ENCODE measurements at regions not wholly inside any gene's neighbourhood (a gene's known extent, or its start where the extent isn't known, plus 50 kb on each side); places are given as distances from the start of the nearest gene placed in this dataset.

DNA sequence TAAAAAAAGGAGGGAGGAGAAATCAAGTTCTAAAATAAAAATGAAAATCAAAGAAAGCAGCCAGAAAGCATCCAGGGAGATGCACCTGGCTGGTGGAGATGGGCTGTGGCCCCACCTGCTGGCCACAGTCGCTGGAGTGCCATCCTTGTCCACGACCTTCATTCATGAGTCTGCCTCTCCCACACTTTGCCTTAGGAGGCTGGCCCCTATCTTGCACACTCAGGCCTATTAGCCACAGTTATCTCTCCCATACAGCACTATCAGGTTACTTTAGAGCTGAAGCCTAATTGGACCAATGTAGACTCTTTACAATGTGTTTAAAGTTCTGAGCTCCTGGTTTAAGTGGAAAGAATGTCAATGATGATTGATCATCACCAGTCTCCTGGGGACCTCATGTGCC, 392.0 kb upstream of the RORA start:
- peak; percentile 1 for DNase-seq

DNA sequence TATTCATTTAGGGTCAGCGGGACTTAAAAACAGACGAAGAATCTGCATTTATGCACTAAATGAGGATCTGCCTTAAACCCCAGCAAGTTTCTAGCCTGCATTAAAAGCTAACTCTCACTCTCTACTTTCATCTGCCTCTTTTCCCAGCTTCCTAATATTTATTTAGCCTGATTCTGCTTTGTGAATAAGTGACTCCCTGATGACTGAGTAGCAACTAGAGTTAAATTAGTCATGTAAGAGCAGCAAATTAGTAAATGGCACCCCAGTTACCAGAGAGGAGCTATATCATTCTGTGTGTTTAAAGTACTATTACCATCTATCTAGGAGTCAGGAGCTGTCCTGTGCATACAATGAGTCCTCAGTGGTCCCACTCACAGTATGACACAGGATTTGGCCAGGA, 391.0 kb upstream of the RORA start:
- DNase-seq = no peak

DNA sequence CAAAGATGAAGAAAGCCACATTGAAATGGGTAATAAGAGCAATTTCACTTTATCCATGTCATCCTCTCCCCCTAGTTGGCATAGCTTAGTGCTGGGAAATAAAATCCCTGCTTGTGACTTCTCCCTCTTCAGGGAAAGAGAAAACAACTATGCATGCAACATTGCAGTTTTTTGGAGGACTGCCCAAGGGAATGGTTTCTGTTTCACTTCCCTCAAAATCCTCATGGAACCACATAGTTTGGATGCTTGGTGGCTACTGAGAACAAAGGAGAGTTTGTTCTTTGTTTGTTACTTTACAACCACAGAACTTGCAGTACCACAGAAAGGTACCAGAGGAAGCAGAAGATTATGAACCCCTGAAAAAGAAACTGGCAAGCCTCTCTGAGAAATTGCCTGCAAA, 384.6 kb upstream of the RORA start:
- DNase-seq = no peak

DNA sequence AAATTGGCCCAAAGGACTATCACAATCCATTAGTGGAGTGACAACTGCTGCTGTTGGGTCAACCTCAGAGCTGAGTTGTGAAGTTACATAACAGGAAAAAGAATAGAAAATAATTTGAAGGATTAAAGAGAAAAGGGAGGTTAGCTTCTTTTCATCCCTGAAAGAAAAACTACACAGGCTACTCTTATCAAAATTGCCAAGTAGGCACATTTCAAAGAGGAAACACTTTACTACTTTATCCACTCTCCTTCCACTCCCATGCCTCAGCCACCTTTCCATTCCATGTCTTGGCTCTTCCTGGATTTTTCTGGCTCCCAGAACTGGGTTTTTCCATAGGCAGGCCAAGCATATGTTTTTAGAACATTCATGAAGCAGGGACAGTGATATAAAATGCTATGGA, 384.0 kb upstream of the RORA start:
- DNase-seq = no peak

DNA sequence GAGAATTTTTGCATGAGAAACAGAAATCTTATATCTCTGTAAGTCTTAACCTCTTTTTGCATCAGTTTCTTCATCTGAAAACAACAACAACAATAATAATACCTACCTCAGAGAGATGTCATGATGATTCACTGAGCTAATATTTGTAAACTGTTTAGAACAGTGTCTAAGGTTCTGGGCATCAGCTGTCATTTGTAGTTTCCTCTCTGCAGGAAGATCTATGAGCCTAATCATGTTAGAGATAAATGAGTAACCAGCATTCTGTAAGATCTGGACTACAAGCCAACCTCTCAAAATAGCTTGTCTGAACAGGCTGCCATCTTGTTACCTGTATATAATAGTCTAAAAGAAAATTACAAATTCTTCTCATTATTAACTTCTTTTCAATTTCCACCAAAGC, 383.0 kb upstream of the RORA start:
- no peak for DNase-seq

DNA sequence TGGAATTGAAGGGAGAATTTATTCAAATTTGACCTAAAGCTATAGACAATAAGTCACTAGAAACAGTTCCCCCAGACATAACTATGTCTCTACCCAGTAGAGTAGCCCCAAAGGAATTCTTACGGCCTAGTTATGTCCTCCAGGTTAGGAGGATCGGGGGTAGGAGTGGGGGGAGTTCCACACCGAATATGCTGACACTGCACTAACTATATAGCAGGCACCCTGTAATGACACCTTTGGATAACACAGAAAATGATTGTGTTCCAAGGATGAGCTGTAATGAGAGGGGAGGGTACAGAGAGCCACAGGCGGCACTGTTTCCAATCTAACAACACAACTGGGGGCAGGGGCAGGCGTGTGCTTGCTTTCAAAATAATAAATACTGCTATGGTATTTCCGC, 376.2 kb upstream of the RORA start:
- no peak for DNase-seq

DNA sequence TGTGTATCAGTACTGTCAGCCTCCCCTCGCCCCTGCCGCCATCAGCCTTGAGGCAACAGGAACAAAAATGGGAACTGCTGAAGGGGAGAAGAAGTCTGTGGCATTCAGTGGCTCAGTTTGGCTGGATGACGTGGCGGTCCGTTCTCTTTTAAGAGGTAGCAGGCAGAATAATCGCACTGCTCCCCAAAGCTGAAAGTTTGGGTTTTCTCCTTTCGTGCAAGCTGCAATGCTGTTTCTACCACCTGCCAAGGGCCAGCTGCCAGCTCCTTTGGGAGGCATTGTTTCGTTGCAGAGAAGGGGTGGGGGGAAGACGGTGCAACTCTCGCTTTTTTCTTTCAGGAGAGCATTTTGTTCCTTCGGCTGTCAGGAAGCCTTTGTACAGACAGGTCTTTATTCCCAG, 369.6 kb upstream of the RORA start:
- no peak for DNase-seq

DNA sequence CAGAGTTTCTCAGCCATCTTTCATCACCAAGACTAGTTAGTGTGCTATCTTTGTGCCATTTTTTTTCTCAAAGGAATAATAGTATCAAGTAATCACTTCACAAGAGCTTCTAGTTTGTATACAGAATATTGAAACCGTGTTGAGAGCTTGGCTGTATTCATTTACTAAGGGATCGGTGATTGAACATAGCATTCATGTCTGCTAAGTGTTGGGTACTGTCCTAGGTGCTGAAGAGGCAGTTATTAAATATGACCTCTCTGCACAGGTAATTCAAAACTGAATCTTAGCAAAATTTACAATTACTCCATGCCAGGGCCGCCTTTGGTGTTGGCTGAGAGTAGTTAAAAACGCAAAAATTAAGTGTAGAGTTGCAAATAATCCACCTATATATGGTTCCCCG, 355.3 kb upstream of the RORA start:
- DNase-seq = peak; percentile 2

DNA sequence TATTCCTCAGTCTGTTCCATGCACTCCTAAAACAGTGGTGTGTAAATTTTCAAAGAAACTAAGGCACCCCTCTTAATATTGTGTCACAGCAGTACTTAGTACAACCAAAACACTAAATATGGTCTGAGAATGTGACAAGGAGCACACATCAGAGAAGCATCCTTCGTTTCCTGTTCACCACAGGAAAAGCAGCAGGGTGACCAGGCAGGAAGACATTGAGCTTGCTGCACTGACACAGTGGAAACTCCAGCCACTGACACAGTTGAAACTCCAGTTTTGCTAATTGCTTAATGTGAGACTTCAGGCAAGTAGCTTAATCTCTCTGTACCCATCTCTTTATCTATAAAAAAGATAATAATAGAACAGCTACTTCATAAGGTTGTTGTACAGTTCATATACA, 353.0 kb upstream of the RORA start:
- no peak for DNase-seq

DNA sequence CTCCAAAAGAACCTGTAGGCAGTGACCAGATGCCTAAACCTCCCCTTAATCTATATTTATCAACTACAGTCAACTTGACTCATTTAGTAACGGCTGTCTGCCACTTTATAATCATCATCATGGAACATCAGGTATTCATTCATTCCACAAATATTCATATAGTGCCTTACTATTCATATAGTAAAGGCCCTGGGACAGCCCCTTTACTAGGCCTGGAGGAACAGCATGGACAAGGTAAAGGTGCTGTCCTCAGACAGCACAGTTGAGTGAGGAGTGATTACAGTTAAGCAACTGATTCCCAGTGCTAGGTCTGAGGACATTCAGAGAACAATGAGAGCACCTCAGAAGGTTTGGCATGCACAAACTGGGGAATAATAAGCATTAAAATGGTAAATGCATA, 346.5 kb upstream of the RORA start:
- DNase-seq = no peak

DNA sequence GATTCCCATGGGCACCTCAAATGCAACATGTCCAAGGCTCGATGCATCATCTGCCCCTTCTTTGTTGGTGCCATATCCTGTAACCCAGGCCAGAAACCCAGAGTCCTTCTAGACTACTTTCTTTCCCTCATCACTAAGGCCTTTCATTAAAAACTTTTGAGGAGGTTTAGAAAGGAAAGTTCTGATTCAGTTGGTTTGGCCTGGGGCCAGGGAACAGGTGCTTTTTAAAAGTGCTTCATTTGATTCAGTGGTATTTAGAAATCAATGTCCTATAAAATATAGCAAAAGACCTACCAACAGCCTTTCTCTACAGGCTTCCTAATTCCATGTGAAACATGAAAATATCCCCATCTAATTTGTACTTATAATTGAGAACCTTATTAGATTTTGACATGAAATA, 341.9 kb upstream of the RORA start:
- DNase-seq = no peak

DNA sequence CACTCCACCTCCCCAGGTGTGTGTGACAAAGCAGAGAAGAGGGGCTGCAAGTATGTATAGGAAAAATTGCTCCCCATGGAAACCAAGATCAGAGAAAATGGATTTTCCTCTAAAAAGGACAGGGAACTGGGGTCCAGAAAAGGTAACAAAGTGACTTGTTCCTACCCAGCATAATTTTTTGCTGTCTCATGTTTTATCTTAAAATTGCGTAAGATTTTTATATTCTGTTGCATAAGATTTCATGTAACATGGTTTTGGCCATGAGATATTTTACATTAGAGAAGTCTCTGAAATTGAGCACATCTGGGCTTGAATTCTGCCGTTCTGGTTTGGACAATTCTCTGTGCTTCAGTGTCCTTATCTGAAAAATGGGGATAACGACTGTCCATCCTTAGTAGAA, 335.7 kb upstream of the RORA start:
- DNase-seq = no peak

DNA sequence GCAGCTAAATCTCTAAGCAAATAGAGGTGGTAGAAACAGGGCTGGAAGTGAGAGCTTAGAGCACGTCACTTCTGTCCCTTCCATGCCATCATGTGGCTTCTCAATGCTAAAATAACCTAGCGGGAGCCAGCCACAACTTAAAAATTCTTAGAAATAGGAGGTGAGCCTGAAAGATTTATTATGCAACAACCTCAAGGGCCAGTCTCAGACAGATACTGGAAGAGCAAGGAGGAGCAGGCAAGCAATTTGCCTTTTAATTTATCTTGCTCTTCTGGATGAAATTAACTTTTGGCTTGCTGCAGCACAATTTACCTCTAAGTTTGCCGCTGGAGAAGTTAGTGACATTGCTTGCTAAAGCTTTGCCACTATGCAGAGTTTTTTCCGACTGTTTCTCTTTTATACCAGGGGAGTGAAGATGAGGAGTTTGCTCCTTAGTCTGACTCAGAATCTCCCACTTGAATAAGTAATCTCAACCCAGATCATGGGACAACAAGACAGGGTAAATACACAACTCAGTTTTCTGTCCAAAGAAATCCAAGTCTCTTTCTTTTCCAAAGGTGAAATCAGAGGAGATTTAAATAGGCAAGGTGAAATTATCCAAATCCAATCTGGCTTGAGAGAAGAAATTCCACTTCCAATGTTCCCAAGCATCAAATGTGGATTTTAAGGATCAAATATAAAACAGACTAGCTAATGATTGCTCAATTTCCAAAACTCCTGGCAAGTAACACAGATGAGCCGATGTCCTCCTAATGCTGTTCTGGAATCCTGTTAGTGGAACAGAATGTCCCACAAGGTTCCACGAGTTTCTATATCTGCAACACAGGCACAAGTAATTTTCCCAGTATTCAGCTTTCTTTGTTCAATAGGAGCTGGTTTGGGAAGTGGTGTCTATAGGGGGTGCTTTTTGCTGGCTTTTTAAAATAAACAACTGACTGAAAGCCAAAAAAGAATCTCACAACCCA, 329.4 kb upstream of the RORA start:
- DNase-seq = no peak

DNA sequence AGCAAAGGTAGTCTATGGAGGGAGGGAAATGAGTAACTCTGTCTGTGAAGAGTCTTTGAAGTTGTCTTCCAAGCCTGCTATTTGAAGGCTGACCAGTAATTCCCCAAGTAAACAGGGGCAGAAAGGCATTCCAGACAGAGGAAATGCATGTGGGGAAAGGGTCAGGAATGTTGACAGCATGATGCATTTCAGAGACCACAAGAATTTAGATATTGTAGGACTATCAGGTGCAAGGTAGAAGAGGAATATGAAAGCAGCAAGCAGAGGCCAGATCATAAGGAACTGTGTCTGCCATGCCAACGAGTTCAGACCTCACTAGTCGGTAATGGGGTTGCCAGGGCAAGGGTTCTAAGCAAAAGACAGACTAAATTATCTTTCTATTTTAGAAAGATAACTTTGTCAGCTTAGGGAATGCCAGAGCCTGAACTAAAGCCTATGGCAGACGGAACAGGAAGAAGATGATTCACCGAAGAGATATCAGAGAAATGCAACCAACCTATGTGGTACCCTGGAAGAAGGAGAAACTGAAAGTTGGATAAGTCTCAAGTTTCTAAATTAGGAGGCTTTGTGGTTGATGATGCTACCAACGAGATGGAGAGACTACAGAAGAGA, 327.0 kb upstream of the RORA start:
- DNase-seq = peak; percentile 65

DNA sequence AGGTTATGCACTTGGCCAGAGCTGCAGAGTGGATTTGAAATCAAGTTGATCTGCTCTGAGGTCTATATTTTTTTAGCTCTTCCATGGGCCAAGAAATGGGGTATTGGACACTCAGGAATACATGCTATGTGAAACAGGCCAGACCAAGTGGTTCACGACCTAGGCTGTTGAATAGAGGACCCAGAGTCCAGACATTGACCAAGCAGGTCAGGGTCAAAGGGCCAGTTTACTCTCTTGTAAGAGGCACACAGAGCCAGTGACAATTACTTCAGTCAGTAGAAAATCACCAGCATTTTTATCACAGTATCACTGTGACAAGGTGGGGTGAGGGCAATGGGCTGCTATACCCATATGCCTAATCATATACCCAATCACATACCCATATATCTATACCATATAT, 320.6 kb upstream of the RORA start:
- no peak for DNase-seq

DNA sequence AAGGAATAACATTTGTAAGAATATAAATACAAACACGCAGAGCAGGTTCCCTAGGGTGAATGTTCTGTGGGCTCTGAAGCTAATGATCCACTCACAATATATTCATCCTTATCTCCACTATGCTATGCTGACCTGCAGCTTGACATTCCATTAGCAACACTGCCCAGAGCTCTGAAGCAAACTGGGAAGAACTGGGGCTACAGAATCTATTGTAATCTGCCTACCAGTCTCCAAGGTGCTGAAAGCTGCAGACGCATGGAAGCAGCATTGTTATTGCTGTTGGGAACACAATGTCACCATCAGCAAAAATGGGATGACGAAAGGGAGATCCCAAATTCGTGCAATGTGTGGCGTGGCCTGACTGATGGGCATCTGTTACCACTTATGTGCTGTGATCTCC, 316.7 kb upstream of the RORA start:
- no peak for DNase-seq

DNA sequence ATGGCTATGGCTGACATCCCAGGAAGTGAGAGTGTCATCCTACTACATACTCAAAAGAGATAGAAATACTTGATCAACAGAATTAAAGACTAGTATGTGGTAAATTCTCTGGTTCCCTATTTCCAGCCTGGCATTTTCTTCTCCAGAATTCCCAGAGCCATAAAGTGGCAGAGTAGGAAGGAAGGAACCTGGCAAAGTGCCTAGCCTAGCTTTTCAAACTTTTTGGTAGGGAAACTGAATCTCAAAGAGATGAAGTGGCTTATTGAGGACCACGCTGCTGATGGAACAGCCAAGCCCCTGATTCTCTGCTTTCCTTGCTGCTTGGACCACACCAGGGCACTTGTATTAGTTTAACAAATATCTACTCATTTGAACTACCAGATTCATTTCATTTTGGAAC, 312.4 kb upstream of the RORA start:
- DNase-seq = no peak

DNA sequence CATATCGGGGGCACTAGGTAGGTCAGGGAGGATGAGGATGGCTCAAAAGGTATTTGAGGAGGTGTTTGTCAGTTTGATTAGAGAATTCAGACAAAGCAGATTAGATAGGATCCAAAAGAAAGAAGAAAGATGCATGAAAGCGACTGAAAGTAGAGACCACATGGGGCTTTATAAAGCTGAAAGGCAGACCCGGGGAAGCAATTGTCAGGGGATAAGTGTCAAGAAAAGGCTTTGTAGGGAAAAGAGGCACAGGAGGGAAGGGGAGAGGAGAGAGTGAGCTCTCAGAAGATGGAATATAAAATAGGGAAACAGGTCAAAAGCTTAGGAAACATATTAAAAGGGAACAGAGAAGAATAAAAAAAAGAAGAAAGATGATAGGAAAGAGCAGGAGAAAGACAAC, 308.2 kb upstream of the RORA start:
- DNase-seq = no peak

DNA sequence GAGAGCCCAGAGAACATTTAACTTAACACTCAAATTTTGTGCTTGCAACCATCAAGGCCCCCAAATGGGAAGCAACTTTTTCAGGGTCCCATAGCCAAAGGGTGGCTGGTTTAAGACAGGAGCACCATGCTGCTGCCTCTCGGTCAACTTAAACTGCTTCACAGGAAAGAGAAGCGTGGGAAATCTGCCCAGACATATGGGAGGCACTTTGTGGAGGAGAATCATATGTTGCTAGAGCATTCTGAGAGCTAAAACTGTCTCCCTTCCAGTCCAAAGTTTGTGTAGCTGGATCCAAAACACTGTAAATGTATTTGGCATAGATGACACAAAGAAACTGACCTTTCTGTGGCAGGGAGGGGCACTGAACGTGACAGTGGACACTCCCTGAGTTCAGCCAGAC, 305.9 kb upstream of the RORA start:
- no peak for DNase-seq

DNA sequence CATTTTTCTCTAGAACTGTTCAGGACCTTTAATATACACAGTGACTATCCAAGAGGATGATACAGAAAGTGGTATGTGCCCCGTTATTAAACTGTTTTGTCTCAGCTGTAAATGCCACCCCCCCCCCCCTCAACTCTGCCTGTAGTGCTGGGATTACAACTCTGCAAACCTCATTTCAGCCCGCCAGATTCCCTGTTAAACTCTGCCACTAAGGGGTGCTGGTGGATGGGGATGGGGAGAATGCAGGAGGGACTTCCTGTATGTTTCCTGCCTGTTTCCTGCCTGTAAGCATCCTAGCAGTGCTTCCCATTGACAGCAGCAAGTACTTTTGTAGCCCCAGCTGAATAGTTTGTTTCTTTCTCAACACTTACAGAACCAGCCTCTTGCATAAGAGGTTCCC, 301.7 kb upstream of the RORA start:
- DNase-seq = no peak

DNA sequence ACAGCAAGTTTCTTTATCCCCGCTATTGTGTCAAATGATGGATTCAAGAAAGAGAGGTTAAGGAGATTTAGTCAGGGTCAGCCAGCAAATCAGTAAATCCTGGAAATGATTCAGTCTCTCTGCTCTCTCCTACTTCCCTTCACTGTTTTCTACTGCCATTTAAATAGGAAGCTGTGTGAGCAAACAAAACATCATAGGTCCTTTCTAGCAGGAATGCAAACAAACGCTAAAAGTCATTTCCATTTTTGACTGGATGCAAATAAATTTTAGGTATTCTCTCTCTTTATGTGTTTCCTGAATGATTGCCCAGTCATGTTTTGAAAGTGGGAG, 299.4 kb upstream of the RORA start:
- DNase-seq = no peak

DNA sequence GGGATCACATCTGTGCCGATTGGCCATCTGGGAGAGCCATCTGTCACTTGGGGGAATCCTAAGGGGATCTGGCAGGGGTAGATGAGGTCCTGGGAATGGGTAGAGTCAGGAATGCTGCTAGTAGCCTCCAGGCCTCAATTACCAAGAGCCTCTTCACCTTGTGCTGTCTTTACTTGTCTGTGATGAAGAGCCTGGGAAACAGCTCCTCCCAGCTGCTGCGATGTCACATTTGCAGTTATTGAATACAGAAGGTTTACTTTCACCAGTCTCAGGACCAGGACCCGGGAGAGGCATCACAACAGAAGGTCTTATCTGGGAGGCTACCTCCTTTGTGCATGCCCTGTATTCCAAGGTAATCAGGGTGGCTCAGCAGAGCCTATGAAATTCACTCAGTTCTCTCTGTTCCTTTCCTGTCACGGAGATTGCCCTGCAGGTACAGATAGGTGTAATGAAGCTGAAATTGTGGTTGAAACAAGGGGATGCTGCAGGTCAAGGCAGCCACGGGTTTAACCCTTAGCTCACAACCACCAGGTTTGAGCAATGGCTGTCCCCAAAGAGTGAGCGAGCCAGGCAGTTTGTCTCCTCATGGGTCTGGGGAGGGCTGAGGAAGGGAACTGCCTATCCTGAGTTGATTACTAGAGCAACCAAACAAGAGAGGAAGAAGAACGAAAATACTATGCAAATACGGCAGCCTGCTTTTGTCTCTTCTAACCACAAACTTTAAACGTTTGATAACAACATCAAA, 298.9 kb upstream of the RORA start:
- DNase-seq = no peak

DNA sequence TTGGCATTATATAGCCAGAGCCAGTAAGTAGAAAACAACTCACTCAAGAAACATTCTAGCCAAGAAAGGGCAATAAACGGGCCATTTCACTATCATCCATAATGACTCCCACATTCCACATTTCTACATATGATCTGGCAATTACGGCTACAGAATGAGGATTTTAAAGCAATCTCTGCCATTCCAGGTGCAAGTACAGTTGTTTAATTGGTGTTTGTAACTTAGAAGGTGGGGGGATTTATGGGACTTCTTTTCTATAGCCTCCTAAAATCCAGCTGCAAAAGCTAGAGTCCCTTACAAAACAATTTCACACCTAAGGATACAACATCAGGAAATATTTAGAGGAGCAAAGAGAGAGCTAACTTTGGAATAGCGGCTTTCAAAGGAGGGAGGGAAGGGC, 295.4 kb upstream of the RORA start:
- no peak for DNase-seq

DNA sequence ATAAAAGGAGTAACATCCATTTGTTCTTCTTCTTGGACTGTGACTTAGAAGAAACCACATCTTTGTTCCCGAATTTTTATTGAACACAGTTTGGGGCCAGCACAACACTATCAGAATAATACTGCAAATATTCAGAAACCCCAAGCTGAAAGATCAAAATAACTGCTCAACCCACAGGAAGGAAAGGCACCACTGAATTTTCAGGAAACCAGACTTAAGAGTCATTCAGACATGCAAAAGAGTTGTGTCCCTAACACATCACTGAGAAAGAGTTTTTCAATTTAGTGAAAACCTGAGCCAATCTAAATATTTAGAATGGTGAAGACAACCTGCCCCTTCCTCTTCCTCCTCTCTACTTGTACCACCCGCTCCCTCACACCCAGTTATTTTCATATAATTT, 295.0 kb upstream of the RORA start:
- no peak for DNase-seq

All from kidney glomerular epithelial cell (primary cell).